ENCODE measurements at regions not wholly inside any gene's neighbourhood (a gene's known extent, or its start where the extent isn't known, plus 50 kb on each side); places are given as distances from the start of the nearest gene placed in this dataset.

GRCh38 chr18:55086906-55087305 is 127.6 kb upstream of the CCDC68 start:
- TF ChIP-seq CTCF (conservative IDR thresholded peaks at IDR 0.05 in 1 of 2, IDR thresholded peaks at IDR 0.05 in 1 of 2; ENCODE audit: extremely low read depth in 1 of 2, insufficient read depth in 1 of 2, low read depth in 1 of 2, low read length in 2 of 2) (no peak), EZH2 (IDR thresholded peaks at IDR 0.05; ENCODE audit: borderline replicate concordance, low read length) (no peak)
